Spleen (tissue), 11 donors: ENCODE measurements at regions not wholly inside any gene's neighbourhood (a gene's known extent, or its start where the extent isn't known, plus 50 kb on each side); places are given as distances from the start of the nearest gene placed in this dataset.

Experiments
- DNase-seq: peaks from one replicate; pipeline ENCODE4 v3.0.0-alpha.2; 2020
- H3K27ac ChIP-seq, 8 donors: fragments of 200-600 bp; sonication (generic) in 7 of 8; 1 replicate in 4 of 8; 2 replicates in 4 of 8; pipeline versions ENCODE4 v1.5.0 to v1.8.0; 2016 to 2021; ENCODE audit warnings: inconsistent platforms in 4 of 8, mild to moderate bottlenecking in 4 of 8, moderate library complexity in 1 of 8
- H3K27me3 ChIP-seq, 7 donors: fragments of 200-600 bp; sonication (generic) in 6 of 7; replicated peaks in 1 of 7; 1 replicate in 4 of 7; 2 replicates in 3 of 7; pipeline versions ENCODE4 v1.5.0 to v1.8.0; 2016 to 2021; ENCODE audit warnings: inconsistent platforms in 3 of 7, mild to moderate bottlenecking in 1 of 7
- H3K36me3 ChIP-seq, 6 donors: fragments of 200-600 bp; sonication (generic) in 5 of 6; 1 replicate in 4 of 6; 2 replicates in 2 of 6; pipeline versions ENCODE4 v1.5.0 to v1.8.0; 2016 to 2021; ENCODE audit warnings: inconsistent platforms in 2 of 6
- H3K4me1 ChIP-seq, 6 donors: fragments of 200-600 bp; sonication (generic) in 5 of 6; 1 replicate in 3 of 6; 2 replicates in 3 of 6; pipeline versions ENCODE4 v1.5.0 to v1.8.0; 2016 to 2021; ENCODE audit warnings: inconsistent platforms in 3 of 6
- H3K4me3 ChIP-seq, 8 donors: fragments of 200-600 bp; sonication (generic) in 7 of 8; 1 replicate in 4 of 8; 2 replicates in 4 of 8; pipeline versions ENCODE4 v1.5.0 to v1.8.0; 2016 to 2021; ENCODE audit warnings: inconsistent platforms in 4 of 8, mild to moderate bottlenecking in 4 of 8, moderate library complexity in 2 of 8
- H3K9me3 ChIP-seq, 8 donors: fragments of 200-600 bp; sonication (generic) in 7 of 8; 1 replicate in 4 of 8; 2 replicates in 4 of 8; pipeline versions ENCODE4 v1.5.0 to v1.8.0; 2016 to 2021; ENCODE audit warnings: inconsistent platforms in 4 of 8
- POLR2A ChIP-seq, 3 donors: fragments of 450-650 bp; IDR thresholded peaks; one replicate each; pipeline ENCODE4 v1.5.1; 2017; ENCODE audit warnings: antibody characterized with exemption in 3 of 3, mild to moderate bottlenecking in 1 of 3
- POLR2AphosphoS5 ChIP-seq, 3 donors: sonication (generic); formaldehyde crosslinking; IDR thresholded peaks; one replicate each; pipeline ENCODE4 v1.5.1; 2017; ENCODE audit warnings: antibody characterized with exemption in 3 of 3
- WGBS, 5 donors: extraction: QIAGEN DNeasy Blood & Tissue Kit in 3 of 5; methylation state at CpG; one replicate each; pipeline versions ENCODE4 v1.1.5 to v1.1.7; 2013 to 2018; 5-methylcytosine and 5-hydroxymethylcytosine counted together
- intact Hi-C: fragments of 100-400 bp; cut with DNase I; formaldehyde crosslinking; loops from one replicate; pipeline ENCODE4 v1.15.0; 2023; ENCODE audit warnings: low total_unique reads
- TF ChIP-seq, protein P1 (sequence below), 11 experiments: fragments of 200-600 bp in 7 of 11; fragments of 450-650 bp in 4 of 11; sonication (generic) in 4 of 11; IDR thresholded peaks in 8 of 11; conservative IDR thresholded peaks in 3 of 11; 1 replicate in 7 of 11; 2 replicates in 4 of 11; pipeline versions ENCODE4 v1.4.0 to v1.8.0; 2016 to 2021; ENCODE audit warnings: antibody characterized with exemption in 11 of 11, inconsistent platforms in 4 of 11, mild to moderate bottlenecking in 1 of 11
- donor health status: healthy with polysubstance abuse.
- donor health status: DM: no; HTN: no; CAD: no; lungs with moderate emphysema.
- donor health status: DM: no; HTN: no; CAD: no.
- donor health status: Bipolar disorder and iron deficiency.
- donor health status: healthy.
- donor health status: DM: no; HTN: no; CAD: no.
- donor health status: DM: yes; HTN: yes; CAD: no.

DNA sequence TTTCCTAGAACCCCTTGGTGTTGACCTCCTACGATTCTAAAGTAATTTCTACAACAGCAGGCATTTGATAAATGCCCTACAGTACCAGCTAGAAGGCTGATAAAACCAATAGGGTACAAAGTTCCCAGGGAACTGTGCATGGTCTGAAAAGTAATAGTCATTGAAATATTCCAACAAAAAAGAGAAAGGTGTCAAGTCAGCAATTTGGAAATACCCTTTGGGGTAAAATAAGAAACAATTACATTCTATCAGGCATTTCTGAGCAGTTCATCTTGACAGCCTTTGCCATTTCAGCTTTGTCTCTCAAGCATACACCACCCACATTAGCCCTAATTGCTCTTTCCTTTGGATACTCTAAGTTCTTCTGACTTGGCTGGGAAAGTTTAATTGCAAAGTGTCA lies 542.9 kb upstream of the DDX18 start:
- Histone ChIP-seq H3K27me3 (no peaks in the 10 kb centered on the region), H3K27ac (no peak overlapping the region), H3K36me3 (no peaks in the 10 kb centered on the region), H3K4me3 (no peak overlapping the region), H3K4me1 (no peaks in the 10 kb centered on the region), H3K9me3 (peaks cover 0 to 19% (median 2%) of the 10 kb centered on the region in 8 donors)
- TF ChIP-seq POLR2AphosphoS5 (IDR thresholded peaks at IDR 0.05) = no peak
- TF ChIP-seq, protein P1, sequence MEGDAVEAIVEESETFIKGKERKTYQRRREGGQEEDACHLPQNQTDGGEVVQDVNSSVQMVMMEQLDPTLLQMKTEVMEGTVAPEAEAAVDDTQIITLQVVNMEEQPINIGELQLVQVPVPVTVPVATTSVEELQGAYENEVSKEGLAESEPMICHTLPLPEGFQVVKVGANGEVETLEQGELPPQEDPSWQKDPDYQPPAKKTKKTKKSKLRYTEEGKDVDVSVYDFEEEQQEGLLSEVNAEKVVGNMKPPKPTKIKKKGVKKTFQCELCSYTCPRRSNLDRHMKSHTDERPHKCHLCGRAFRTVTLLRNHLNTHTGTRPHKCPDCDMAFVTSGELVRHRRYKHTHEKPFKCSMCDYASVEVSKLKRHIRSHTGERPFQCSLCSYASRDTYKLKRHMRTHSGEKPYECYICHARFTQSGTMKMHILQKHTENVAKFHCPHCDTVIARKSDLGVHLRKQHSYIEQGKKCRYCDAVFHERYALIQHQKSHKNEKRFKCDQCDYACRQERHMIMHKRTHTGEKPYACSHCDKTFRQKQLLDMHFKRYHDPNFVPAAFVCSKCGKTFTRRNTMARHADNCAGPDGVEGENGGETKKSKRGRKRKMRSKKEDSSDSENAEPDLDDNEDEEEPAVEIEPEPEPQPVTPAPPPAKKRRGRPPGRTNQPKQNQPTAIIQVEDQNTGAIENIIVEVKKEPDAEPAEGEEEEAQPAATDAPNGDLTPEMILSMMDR (IDR thresholded peaks at IDR 0.05 in 8 of 11, conservative IDR thresholded peaks at IDR 0.05 in 3 of 11) = no peak
- no peak for TF ChIP-seq POLR2A (IDR thresholded peaks at IDR 0.05)
- intact Hi-C loops = no loop called here
- WGBS, 5 donors = 15 to 50% (median 33%) methylated on average over 1 of the region's 1 CpG
- no peak for DNase-seq

DNA sequence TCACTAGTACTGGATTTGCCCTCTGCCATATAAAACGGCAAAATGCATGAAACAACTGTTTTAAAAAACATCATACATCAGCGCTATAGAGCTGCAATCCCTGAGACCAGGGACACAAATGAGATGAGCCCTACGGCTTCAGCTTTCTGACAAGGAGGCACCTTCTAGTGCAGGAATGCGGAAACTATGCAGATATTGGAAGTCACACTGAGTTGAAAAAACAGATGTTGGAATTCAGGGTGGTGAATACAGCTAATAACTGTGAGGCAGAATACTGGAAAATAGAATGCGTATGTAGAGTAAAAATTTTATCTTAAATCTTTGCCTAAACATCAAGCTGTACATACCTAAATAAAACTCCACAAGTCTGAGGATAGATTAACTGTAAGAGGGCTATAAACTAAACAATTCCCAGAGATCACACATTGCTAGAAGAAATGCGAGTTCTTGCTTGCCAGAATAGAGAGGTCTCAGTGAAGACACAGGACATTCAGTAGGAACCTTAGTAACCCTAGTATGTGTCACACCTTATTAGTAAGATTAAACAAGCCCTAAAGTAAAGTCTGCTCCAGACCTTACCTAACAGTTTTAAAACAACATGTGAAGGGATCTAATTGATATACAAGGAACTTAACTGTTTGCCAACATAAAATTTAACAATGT lies 541.4 kb upstream of the DDX18 start:
- intact Hi-C loops = no loop called here
- H3K27ac ChIP-seq = no peak overlapping the region
- no peaks in the 10 kb centered on the region for H3K4me1 ChIP-seq
- DNase-seq = no peak
- WGBS, 5 donors = 68 to 83% (median 75%) methylated on average over 6 of the region's 6 CpGs
- no peaks in the 10 kb centered on the region for H3K27me3 ChIP-seq
- H3K9me3 ChIP-seq = peaks cover 0 to 19% (median 2%) of the 10 kb centered on the region in 8 donors
- TF ChIP-seq, protein P1 (IDR thresholded peaks at IDR 0.05 in 8 of 11, conservative IDR thresholded peaks at IDR 0.05 in 3 of 11) = no peak
- TF ChIP-seq POLR2AphosphoS5 (IDR thresholded peaks at IDR 0.05) = no peak
- H3K4me3 ChIP-seq = no peak overlapping the region
- H3K36me3 ChIP-seq = no peaks in the 10 kb centered on the region

DNA sequence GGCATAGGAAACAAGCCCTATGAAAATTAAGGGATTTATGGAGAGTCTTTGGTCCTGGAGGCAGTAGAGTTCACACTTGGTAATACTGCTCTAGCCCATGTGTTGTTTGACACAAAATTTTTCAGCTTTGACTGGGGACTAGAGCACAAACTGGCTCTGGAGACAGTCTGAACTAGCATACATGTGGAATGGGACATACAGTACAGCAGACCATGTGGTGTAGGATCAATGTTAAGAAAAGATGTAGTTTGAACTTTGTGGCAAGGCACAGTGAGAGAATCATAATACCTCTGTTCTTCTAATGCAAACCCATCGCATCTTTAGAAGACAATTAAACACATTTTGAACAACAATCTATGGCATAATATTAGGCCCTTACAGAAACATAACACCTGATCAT lies 521.5 kb upstream of the DDX18 start:
- Histone ChIP-seq H3K4me3 (no peak overlapping the region), H3K4me1 (no peaks in the 10 kb centered on the region), H3K27ac (no peak overlapping the region), H3K27me3 (no peaks in the 10 kb centered on the region), H3K9me3 (peaks cover 0 to 5% (median 0%) of the 10 kb centered on the region in 8 donors), H3K36me3 (no peaks in the 10 kb centered on the region)
- no peak for DNase-seq
- intact Hi-C loops = no loop called here
- TF ChIP-seq POLR2A (IDR thresholded peaks at IDR 0.05) (no peak), POLR2AphosphoS5 (IDR thresholded peaks at IDR 0.05) (no peak)
- TF ChIP-seq, protein P1 (IDR thresholded peaks at IDR 0.05 in 8 of 11, conservative IDR thresholded peaks at IDR 0.05 in 3 of 11) = no peak
- WGBS, 5 donors = 89 to 100% (median 93%) methylated on average over 1 of the region's 1 CpG

DNA sequence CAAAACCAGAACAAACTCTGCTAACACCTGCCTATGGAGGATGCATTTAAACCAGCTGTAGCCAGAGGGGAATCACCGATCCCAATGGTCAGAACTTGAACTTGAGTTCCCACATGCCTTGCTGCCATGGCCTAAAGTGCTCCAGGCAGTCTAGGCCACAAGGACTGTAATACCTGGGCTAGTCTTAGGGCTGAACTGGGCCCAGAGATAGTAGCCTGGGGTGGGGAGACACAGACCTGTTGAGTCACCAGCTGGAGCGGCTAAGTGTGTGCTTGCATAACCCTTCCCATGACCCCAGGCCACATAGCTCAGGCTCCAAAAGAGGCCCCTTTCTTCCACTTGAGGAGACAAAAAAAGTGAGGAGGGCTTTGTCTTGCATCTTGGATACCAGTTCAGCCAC lies 515.0 kb upstream of the DDX18 start:
- no peak for TF ChIP-seq POLR2A (IDR thresholded peaks at IDR 0.05)
- Histone ChIP-seq H3K36me3 (no peaks in the 10 kb centered on the region), H3K9me3 (peaks cover 0 to 16% (median 6%) of the 10 kb centered on the region in 8 donors), H3K4me3 (no peak overlapping the region), H3K4me1 (no peaks in the 10 kb centered on the region), H3K27ac (no peak overlapping the region), H3K27me3 (no peaks in the 10 kb centered on the region)
- no peak for DNase-seq
- 75 to 96% (median 90%) methylated on average over 1 to 2 of the region's 2 CpGs for WGBS, 5 donors
- intact Hi-C loops = no loop called here
